OCI-LY7 (cell line): ENCODE measurements at regions not wholly inside any gene's neighbourhood (a gene's known extent, or its start where the extent isn't known, plus 50 kb on each side); places are given as distances from the start of the nearest gene placed in this dataset.

Experiments used
- BruUV-seq: library from RNA; stranded (reverse); fragments of 400-500 nt; replicated peaks from 2 replicates; lab custom pipeline; 2021; lab: Mats Ljungman, UMichigan
- CTCF ChIA-PET: fragments of 300-600 bp; sonication (Branson Sonifier 250); formaldehyde crosslinking; loops from one replicate; lab custom pipeline; 2022; ENCODE audit warnings: antibody characterized with exemption; ENCODE audit not compliant: unreplicated experiment; lab: Charles Lee
- POLR2A ChIA-PET: fragments of 300-600 bp; sonication (Branson Sonifier 250); formaldehyde crosslinking; loops from one replicate; lab custom pipeline; 2022; ENCODE audit warnings: antibody characterized with exemption; lab: Charles Lee
- DNase-seq: peaks from one replicate; pipeline ENCODE4 v3.0.0-alpha.2; 2015; ENCODE audit warnings: low spot score
- H2AFZ ChIP-seq: fragments of 200-600 bp; sonication (generic), shearing (Covaris generic); 2 replicates; pipeline ENCODE4 v1.6.1; 2014; ENCODE audit warnings: mild to moderate bottlenecking, antibody characterized with exemption, low read length, moderate library complexity
- H3K27ac ChIP-seq: fragments of 200-600 bp; sonication (generic); 2 replicates; pipeline ENCODE4 v1.5.1; 2014; ENCODE audit warnings: mixed run types, low read depth, mild to moderate bottlenecking, moderate library complexity, low read length, inconsistent platforms; ENCODE audit not compliant: poor library complexity, severe bottlenecking
- H3K36me3 ChIP-seq: fragments of 200-600 bp; sonication (generic); 2 replicates; pipeline ENCODE4 v1.6.1; 2014; ENCODE audit warnings: mild to moderate bottlenecking, antibody characterized with exemption, low read length, moderate library complexity, mixed read lengths; ENCODE audit not compliant: insufficient read depth
- H3K4me1 ChIP-seq: fragments of 200-600 bp; sonication (generic); 2 replicates; pipeline ENCODE4 v1.5.1; 2014; ENCODE audit warnings: mild to moderate bottlenecking, low read length; ENCODE audit not compliant: insufficient read depth, poor library complexity, severe bottlenecking
- H3K4me2 ChIP-seq: fragments of 200-600 bp; sonication (generic); 2 replicates; pipeline ENCODE4 v1.6.1; 2014; ENCODE audit warnings: mild to moderate bottlenecking, low read length
- H3K4me3 ChIP-seq: fragments of 200-600 bp; sonication (generic); 2 replicates; pipeline ENCODE4 v1.5.1; 2014; ENCODE audit warnings: mild to moderate bottlenecking, low read depth, low read length; ENCODE audit not compliant: poor library complexity, severe bottlenecking
- H3K79me2 ChIP-seq: fragments of 200-600 bp; sonication (generic); 2 replicates; pipeline ENCODE4 v1.6.1; 2016; ENCODE audit warnings: low read depth, mild to moderate bottlenecking, low read length, moderate library complexity, mixed read lengths; ENCODE audit not compliant: insufficient read depth
- H3K9me2 ChIP-seq: fragments of 200-600 bp; sonication (generic); 2 replicates; pipeline ENCODE4 v1.6.1; 2016; ENCODE audit warnings: mild to moderate bottlenecking, low read length, mixed read lengths; ENCODE audit not compliant: insufficient read depth
- H3K9me3 ChIP-seq: fragments of 200-600 bp; sonication (generic); 2 replicates; pipeline ENCODE4 v1.6.1; 2014; ENCODE audit warnings: mild to moderate bottlenecking, mixed run types, low read length, mixed read lengths
- H4K20me1 ChIP-seq: fragments of 200-600 bp; sonication (generic); 2 replicates; pipeline ENCODE4 v1.6.1; 2014; ENCODE audit warnings: mild to moderate bottlenecking, antibody characterized with exemption, low read length, moderate library complexity, mixed read lengths; ENCODE audit not compliant: insufficient read depth
- EZH2phosphoT487 ChIP-seq: fragments of 200-600 bp; sonication (generic); IDR thresholded peaks from 2 replicates; pipeline ENCODE4 v1.6.1; 2018; ENCODE audit warnings: low read depth, borderline replicate concordance, mild to moderate bottlenecking, mixed run types, antibody characterized with exemption, low read length, moderate library complexity, mixed read lengths
- intact Hi-C: fragments of 100-400 bp; cut with micrococcal nuclease; formaldehyde crosslinking; loops from one replicate; pipeline ENCODE4 v1.10.0; 2022; ENCODE audit not compliant: unreplicated experiment
- TF ChIP-seq, protein P1 (sequence below): fragments of 200-600 bp; sonication (generic); conservative IDR thresholded peaks from 2 replicates; pipeline ENCODE4 v1.5.1; 2014; ENCODE audit warnings: mild to moderate bottlenecking, antibody characterized with exemption, low read length, moderate library complexity, mixed read lengths

DNA sequence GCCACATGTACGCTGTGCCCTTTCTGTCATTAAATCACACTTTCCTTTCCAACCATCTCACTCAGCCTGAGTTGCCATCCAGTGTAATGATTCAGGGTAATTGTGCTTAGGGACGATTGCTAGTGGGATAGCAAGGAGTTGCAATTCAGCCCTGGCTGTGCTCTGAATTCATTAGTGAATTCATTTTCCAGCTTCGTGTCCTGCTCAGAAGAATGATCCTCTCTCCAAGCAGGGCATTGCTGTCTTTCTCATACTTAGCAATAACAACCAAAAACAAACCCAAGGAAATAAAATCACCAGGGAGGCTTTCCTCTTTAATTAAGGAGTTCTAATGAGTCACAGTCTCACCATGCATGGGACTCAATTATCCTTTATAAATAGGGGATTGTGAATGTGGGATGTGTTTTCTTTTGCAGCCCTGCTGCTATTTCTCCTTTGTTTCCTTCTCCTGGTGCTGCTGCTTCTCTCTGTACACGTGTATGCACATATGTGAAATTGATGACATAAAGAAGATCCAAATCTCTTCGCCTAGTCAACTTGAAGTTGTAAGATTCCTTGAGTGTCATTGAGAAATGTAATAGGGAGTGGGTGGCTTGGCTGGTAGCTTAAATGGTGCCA, 167.0 kb downstream of the TSEN15 start:
- H3K9me2 ChIP-seq = no peaks in the 10 kb centered on the region
- H3K4me3 ChIP-seq = no peak overlapping the region
- no peaks in the 10 kb centered on the region for H3K36me3 ChIP-seq
- no peaks in the 10 kb centered on the region for H3K79me2 ChIP-seq
- intact Hi-C loops = no loop called here
- CTCF ChIA-PET = no interaction called here
- H2AFZ ChIP-seq = no peak overlapping the region
- no peak for DNase-seq
- H4K20me1 ChIP-seq = no peaks in the 10 kb centered on the region
- no peaks in the 10 kb centered on the region for H3K9me3 ChIP-seq
- no TSS peak for BruUV-seq
- no peak overlapping the region for H3K4me2 ChIP-seq
- no peak overlapping the region for H3K27ac ChIP-seq
- TF ChIP-seq, protein P1, sequence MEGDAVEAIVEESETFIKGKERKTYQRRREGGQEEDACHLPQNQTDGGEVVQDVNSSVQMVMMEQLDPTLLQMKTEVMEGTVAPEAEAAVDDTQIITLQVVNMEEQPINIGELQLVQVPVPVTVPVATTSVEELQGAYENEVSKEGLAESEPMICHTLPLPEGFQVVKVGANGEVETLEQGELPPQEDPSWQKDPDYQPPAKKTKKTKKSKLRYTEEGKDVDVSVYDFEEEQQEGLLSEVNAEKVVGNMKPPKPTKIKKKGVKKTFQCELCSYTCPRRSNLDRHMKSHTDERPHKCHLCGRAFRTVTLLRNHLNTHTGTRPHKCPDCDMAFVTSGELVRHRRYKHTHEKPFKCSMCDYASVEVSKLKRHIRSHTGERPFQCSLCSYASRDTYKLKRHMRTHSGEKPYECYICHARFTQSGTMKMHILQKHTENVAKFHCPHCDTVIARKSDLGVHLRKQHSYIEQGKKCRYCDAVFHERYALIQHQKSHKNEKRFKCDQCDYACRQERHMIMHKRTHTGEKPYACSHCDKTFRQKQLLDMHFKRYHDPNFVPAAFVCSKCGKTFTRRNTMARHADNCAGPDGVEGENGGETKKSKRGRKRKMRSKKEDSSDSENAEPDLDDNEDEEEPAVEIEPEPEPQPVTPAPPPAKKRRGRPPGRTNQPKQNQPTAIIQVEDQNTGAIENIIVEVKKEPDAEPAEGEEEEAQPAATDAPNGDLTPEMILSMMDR = no peak
- TF ChIP-seq EZH2phosphoT487 = no peak
- no peaks in the 10 kb centered on the region for H3K4me1 ChIP-seq
- POLR2A ChIA-PET = no interaction called here

DNA sequence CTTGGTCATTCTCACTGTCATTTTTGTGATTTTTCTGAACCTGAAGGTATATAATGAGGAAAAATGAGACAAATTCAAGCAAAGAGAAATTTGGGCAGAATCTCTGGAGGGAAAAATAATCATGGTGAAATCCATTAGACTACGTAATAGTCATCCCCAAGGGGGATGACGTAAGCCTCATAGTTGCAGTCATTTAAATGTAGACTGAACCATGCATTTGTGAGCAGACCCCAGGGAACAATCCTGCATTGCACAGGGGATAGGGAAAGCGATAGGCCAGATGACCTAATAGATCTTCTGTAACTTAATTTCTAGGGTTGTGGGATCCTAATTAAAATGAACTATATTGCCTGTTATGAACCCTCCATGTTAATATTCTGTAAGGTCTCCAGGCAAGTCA, 167.4 kb upstream of the C1orf21 start:
- intact Hi-C loops = no loop called here
- no peaks in the 10 kb centered on the region for H3K9me3 ChIP-seq
- no peaks in the 10 kb centered on the region for H3K9me2 ChIP-seq
- DNase-seq = no peak
- H4K20me1 ChIP-seq = no peaks in the 10 kb centered on the region
- POLR2A ChIA-PET = interaction anchor here (0.6 kb wide), 1 partner anchor 289 kb away, joined by 3 read pairs; no protein-coding TSS in a partner anchor
- TF ChIP-seq, protein P1 = no peak
- TF ChIP-seq EZH2phosphoT487 = no peak
- no peak overlapping the region for H3K4me3 ChIP-seq
- no peaks in the 10 kb centered on the region for H3K4me1 ChIP-seq
- no peaks in the 10 kb centered on the region for H3K36me3 ChIP-seq
- CTCF ChIA-PET = no interaction called here
- no peak overlapping the region for H3K4me2 ChIP-seq
- no peaks in the 10 kb centered on the region for H3K79me2 ChIP-seq
- H3K27ac ChIP-seq = no peak overlapping the region
- H2AFZ ChIP-seq = no peak overlapping the region
- no TSS peak for BruUV-seq

DNA sequence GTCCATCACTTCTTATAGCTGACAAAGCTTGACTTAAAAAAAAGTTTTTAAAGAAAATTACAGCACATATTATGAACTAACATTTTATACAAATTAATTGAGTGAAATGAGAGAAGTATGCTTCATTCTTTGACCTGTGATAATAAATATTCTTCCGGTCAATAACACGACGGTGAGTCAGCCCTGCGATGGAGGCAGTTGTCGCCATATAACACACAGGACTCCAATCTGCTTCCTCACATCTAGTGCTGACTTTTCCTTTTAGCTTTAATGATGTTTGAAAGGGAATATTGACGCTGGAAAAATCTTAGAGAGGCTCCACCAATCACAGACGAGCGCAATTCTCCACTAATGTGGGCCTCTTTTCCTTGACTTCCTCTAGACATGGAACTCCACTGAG, 166.9 kb upstream of the C1orf21 start:
- H3K27ac ChIP-seq = no peak overlapping the region
- intact Hi-C loops = no loop called here
- TF ChIP-seq, protein P1 = no peak
- no peak for TF ChIP-seq EZH2phosphoT487
- no peaks in the 10 kb centered on the region for H3K36me3 ChIP-seq
- ChIA-PET CTCF (no interaction called here), POLR2A (interaction anchor here (0.6 kb wide), 1 partner anchor 290 kb away, joined by 3 read pairs; no protein-coding TSS in a partner anchor)
- no peak overlapping the region for H3K4me3 ChIP-seq
- no peaks in the 10 kb centered on the region for H3K79me2 ChIP-seq
- no peaks in the 10 kb centered on the region for H4K20me1 ChIP-seq
- H3K9me2 ChIP-seq = no peaks in the 10 kb centered on the region
- no peaks in the 10 kb centered on the region for H3K9me3 ChIP-seq
- H3K4me1 ChIP-seq = no peaks in the 10 kb centered on the region
- DNase-seq = no peak
- no TSS peak for BruUV-seq
- no peak overlapping the region for H2AFZ ChIP-seq
- no peak overlapping the region for H3K4me2 ChIP-seq
